Amniotic epithelial cell (primary cell): ENCODE measurements at regions not wholly inside any gene's neighbourhood (a gene's known extent, or its start where the extent isn't known, plus 50 kb on each side); places are given as distances from the start of the nearest gene placed in this dataset.

Source experiments
- DNase-seq: peaks from one replicate; pipeline ENCODE4 v3.0.0-alpha.2; 2010; ENCODE audit warnings: low read depth

DNA sequence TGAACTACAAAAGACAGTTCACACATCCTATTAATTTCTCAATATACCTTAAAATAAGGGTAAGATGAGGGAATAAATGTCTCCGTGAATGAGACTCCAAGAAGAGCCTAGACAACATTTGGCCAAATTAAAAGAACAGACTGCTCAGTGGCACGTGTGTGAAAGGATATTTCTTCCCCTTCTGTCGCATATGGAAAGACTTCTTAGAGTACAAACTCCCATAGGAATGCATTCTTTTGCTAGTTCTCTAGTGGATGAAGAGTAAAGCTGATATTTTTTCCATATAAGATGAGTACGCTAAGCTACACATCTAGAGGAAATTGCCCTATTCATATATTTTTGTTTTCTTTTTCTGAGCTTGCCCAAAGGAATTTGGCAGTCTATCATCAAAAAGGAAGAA is 710.0 kb upstream of the ID2 start:
- no peak for DNase-seq

DNA sequence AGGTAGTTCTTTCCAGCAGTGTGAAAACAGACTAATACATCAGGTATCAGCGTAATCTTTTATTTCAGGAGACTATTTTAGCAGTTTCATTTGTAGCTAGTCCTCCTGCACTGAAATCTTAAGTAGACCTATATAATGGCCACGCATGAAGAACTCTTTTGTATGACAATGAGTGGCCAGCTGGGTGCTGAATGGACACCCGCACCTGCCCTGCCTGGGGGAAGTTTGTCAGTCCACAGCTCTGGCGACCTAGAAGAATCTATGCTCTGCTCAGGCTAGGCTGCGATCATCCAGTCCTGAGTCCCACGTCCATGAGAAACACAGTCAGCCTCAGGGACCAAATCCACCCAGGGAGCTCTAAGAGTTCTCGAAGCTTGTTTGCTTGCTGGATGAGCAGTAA is 709.2 kb upstream of the ID2 start:
- no peak for DNase-seq

DNA sequence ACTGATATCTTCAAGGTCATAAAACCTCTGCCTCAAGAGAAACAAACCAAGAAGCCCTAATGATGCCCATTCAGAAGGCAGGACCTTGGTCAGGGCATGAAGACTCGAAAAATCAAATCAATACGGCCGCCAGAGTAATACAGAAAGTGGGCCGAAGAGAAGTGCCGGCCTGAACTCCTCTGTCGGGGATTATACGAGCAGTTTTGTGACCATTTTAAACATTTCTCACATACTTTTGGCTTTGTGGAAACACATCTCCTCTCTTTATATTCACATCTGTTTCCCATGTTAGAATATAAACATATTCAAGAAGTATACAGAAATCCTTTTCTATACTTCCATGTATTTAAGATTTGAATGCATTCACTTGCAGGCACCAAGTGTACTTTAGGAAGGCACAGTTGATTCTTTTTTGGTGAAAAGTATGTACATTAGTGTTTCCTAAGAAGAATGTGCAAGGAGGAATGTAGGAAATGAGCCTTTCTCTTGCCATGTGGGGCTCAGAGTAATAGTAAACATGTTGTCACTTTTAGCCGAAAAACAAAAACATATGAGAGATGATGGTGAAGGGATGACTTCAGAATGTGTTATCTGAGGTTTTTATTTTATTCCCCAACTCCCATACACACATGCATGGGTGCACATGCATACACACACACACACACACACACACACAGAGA is 707.9 kb upstream of the ID2 start:
- no peak for DNase-seq

DNA sequence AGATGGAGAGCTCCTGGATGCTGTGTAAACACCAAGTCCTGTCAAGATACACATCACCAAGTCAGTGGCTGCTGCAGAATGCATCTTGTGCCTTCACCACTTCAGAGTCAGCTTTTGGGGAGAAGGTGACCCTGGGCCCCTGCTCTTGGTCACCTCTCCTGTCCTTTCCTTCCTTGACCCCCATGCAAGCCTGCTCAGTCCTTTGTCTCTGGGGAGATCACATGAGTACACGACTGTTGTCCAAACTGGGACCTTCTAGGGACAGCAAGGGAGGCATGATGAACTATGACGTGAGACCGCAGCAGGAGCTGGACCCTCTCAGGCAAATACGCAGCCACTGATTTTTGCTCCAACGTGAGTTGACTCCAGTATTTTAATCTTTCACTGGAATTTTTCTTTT is 706.9 kb upstream of the ID2 start:
- DNase-seq, result no peak

DNA sequence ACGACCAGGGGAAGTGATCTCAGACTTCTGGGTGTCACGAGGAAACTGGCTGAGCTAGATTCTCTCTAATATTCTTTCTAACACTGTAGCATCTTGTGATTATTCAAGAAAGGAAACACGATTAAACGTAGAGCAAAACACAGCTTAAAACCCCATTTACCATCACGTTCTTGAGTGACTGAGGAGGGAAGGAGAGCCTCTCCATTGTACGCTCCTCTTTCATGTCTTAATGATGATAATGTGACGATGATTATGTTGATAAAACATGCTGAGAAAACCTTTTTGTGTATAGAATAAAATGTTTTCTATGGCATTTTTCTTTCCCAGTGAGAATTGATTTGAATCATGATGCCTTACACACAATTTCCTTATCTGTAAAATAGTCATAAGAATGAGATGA is 705.6 kb upstream of the ID2 start:
- no peak for DNase-seq

DNA sequence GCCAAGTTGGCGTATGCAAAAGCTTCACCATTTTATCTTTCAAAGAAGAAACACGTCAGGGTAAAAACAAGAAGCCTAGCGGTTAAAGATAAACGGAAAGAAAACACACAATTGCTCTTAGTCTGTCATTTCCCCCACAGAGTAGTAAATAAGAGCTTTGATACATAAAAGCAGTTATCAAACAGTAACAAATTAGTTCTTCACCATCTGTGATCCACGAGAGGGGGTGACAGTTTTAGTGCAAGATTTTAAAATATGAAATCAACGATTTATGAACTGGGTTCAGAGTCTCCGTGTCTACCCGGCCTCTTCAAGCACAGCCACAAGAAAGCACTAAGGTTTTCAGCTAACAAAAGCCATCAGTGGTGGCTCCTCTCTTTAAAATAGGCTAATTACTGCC is 703.9 kb upstream of the ID2 start:
- DNase-seq, result no peak

DNA sequence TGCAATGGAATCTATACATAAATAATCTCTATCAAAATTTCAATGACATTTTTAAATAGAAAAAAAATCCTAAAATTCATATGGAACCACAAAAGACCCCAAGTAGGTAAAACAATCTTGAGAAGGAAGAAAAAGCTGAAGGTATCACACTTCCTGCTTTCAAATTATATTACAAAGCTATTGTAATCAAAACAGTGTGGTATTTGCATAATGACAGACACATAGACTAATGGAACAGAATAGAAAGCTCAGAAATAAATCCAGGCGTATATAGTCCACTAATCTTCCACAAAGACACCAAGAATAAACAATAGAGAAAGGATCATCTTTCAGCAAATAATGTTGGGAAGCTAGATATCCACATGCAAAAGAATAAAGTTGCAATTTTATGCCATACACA is 699.8 kb upstream of the ID2 start:
- DNase-seq, result no peak

DNA sequence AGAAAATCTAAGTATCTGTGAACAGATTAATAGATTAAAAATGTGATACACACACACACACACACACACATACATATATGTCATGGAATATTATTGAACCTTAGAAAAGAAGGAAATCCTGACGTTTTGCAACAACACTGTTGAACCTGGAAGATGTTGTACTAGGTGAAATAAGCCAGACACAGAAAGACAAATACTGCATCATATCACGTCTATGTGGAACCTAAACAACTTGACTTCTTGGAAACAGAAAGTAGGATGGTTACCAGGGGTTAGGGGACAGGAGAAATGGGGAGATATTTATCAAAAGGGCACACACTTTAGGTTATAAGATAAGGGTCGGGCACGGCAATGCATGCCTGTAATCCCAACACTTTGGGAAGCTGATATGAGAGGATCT is 698.4 kb upstream of the ID2 start:
- DNase-seq, result no peak

DNA sequence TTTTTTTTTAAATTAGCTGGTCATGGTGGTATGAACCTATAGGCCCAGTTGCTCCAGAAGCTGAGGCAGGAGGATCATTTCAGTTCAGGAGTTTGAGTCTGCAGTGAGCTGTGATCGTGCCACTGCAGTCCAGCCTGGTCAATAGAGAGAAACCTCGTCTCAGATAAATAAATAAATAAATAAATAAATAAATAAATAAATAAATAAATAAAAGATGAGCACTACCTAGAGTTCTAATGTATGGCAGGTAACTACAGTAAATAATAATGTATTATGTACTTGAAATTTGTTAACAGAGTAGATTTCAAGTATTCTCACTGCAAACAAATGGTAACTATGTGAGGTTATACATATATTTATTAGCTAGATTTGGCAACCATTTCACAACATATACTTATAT is 697.9 kb upstream of the ID2 start:
- no peak for DNase-seq

DNA sequence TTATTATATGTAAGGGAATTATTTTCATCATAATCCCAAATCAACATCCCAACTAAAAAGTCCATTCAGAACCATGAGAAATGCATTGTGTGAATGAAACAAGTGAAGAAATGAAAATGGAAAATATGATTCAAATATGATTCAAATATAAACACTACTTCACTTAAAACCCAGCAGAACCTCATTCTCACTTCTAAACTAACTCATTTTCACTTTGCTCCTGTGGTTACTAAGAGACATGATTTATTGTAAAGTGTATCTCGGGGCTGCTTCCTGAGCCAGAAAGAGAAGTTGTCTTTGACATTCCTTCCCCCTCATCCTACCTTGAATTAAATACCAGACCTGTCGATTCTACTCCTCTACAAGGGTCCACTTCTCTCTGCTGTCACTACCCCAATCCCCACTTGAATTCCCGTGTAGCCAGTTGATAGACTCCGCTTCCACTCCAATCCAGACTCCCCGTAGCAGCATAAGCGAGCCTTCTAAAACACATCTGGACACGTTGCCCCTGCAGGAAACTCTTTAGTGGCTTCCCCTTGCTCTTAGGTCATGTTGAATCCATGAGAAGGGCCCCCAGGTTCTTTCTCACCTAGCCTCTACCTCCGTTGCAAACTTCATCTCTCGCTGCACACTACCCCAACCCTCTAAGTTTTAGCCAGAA is 697.0 kb upstream of the ID2 start:
- DNase-seq, result no peak

DNA sequence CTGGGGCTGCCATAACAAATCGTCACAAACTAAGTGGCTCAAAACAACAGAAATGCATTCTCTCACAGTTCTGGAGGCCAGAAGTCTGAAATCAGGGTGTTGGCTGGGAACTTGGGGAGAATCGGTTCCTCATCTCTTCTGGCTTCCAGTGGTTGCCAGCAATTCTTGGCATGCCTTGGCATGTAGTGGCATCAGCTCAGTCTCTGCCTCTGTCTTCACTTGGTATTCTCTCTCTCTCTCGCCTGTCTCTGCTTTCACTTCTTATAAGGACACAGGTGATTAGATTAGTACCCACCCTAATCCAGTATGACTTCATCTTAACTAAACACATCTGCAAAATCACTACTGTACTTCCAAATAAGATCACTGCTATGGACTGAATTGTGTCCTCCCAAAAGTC is 695.4 kb upstream of the ID2 start:
- DNase-seq, result no peak

DNA sequence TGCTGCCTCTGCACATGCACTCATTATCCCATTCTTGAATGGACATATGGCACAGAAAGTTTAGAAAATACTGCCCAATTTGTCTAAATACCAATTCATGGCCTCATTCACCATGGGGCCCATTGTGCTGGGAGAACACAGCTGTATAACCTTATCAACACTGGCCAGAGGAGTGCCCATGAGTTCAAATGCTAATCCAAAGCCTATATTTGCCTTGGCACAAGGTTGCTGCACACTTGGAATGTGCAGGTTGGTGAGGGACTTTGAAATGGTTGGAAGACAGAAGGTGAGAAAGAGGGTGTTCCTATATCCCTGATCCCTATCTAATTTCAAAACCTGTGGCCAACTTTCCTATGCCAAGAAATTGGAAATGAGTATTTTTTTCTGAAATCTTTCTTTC is 693.9 kb upstream of the ID2 start:
- no peak for DNase-seq

DNA sequence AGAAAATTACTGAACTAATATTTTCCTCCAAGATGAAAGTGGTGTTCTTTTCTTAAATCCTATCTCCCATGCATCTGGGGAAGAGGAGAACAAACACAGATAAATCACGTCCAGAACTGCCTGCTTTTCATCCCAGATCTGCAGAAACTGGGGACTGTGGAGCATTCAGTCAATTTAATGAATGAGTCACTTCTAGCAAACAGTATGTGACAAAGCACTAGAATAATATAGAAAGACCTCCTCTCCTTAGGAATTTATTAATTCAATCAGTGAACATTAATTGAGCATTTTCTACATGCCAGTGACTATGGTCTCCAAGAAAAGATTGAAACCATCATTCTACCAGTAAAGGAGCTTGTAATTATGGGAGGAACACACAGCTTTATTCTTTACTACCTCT is 693.4 kb upstream of the ID2 start:
- no peak for DNase-seq

DNA sequence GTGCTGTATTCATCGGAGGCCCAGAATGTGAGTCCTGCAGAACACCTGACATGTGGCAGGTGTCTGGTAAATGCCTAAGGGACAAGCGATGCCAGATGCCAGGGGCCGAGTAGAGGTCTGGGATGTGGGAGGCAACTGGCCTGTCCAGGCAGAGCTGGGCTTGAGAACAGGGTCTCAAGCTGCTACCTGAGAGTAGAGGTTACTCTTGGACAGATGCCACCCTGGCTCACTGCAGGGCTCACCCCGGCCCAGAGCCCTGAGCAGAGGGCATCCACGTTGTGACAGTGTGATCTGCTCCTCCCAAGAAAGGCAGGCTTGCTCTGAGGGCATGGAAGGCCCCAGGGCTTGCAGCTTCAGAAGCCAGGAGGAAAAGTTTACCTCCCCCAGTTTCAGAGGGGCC is 692.0 kb upstream of the ID2 start:
- DNase-seq, result no peak

DNA sequence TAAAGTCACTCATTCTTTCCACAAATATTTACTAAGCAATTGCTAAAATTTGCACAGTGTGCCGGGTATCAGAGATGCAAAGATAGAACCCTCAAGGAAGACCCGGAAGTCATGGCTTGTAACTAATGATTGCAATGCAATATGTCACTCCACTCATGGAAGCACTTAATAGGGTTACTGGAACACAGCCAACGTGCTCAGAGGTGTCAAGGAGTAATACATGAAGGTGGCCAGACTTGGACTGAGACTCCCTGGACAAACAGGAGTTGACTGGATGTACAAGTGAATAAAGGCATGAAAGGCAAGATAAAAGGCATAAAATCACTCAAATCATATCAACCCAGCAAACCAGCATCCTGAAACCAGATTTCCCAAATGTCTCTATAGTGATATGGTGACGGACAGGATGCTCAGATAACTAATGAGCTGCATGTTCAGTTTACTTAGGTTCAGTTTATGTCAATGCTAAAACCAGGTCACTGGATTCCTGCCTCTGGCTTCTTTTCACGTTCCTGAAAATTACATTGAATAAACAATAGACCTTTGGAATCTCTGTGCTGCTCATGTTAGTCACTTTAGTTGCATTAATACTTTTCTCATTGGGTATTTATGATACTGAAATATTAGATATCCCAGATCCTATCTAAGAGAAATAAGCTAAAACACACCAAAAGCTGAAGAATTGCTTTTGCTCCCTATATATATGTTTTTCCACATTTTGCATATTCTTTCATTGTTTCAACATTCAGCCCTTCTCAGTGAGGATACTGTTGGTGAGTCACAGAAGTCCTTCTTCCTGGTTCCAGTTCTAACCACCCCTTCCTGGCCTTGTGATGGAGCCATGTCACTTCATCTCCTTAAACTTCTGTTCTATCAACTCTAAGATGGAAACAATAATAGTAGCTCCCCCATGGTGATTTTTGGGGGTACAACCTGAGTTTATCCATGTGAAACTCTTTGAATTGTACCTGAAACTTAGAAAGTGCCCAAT is 688.9 kb upstream of the ID2 start:
- DNase-seq, result no peak

DNA sequence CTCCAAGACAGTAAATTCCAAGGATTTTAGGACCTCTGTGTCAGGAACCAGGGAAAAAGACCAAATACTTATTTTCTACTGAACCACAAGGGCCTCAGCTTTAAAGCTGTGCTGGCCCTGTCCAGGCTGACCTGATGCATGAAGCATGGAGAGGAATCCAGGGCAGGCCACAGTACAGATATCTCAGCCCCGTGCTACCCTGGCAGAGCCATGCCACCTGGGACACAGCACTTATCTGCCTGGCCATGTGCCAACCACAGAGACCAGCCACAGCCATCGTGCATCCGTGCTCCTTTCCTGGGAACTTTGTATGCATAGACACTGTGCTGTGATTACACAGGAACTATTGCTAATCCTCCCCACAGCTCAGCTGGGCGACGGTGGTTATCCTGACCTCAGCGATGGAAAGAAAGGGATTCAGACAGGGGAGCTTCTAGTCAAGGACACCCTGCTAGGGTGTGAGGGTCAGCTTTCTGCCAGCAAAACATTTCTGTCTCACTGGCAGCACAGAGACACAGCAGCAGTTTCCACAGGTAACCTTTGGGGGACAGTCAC is 687.4 kb upstream of the ID2 start:
- no peak for DNase-seq

DNA sequence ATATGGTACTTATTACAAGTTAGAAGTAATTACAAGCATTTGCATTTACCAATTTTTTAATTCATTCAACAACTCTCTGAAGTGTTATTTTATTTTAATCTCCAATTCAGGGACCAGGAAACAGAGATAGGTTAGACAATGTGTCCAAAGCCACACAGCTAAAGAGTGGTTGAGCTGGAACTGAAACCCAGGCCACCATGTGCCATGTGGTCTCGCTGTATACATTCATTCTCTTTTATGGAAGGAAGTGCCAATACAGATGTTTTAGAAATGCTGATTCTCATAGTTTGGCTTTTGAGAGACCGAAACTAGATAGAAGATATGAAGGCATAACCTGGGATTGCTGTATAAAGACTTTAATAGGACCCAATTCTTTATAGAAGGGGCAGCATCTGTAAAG is 684.6 kb upstream of the ID2 start:
- no peak for DNase-seq

DNA sequence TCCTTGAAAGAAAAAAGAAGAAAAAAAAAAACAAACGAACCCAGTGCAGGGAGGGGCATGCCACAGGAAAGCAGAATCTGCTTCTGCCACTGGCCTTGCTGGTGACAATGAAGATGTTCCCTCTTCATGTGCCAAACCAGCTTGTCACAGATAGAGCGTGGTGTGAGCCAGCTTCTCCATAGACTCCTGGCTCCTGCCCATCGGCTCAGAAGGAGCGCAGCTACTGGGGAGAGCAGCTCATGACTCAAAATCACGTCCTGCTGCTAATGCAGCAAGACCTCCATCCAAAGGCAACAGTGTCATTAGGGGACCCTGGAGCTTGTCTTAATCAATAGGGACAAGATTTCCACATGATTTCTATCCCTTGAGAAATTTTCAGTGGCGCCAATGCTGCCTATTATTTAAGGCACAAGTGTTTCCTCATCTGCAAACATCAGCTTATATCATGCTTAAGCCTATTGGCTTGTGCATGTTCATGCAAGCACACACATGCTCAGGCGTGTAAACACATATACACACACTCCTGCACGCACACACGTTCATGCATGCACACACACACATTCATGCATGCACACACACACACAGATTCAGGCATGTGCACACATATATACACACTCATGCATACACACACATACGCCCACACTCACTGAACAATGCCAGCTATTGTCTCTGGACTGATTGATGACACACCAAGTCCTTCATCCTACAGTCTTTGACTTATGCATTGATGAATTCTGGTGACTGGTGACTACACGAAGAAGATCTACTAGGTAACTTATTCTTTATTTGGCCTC is 682.0 kb upstream of the ID2 start:
- no peak for DNase-seq

DNA sequence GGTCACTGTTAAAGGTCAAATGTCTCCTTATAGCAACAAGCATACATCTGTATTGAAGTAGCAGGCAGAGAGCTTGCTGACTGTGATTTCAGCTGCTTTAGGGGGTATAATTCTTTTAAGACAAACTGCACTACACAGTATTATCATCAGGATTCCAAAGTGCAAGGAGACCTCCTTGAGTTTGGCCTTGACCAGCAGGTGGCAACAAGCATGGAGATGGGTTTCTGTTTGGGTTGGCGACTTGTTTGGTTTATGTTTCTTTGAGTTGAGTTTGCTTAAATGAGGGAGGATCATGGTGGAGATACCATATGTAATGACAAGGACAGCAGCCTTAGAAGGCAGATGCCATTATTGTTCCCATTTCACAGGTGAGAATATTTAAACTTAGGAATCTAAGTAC is 681.0 kb upstream of the ID2 start:
- no peak for DNase-seq

DNA sequence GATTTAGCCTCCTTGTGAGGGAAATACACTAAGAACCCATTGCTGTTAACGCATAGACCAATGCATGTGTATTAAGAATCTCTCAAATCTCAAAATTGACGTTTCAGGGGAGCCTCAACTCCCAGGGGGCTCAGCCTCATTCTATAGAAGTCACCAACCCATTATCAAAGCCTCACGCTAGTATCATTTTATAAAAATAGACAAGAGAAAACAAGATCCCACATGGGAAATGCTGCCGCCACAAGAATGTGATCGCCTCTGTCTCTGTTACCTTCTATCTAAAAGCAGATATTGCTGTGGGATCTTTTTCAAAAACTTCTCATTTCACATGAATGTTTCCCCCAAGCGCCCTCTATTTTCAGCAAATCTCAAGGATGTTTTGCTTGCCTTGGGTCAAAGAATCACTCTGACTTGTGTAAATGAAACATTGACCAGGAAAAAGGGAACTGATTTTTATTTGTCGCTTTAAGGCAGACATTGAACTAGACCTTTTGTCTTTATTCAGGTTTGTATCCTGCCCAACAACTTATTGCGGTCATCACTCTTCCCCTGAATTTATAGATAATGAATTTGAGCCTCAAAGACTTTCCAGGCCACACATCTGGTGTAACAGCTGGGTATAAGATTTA is 679.0 kb upstream of the ID2 start:
- no peak for DNase-seq

DNA sequence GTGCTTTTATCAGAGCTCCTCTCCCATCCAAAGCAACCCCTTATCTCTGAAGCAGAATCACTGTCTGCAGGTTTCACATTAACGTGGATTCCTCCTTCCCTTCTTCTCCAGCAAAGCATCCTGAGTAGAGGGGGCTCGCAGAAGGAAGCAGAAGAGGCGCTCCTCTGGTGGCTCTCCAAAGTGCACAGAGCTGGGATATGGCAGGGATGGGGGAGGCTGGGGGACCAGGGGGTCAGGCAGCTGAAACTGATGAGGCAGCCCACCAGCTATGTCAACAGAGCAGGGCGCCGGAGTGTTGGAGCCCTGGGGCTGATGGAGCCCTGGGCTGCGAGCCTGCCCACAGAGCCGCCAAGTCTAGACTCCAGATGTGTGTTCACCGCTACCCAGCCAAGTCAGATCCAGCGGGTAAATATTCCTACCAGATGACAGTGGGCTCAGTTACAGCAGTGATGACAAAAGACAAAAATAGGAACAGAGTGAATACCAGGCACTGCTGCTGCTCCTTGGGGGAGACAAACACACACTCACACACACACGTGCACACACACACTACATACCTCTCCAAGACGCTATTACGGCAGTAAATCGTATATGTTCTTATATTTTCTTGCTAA is 678.3 kb upstream of the ID2 start:
- peak; percentile 25 for DNase-seq
